LNCAP (cell line): ENCODE measurements at regions not wholly inside any gene's neighbourhood (a gene's known extent, or its start where the extent isn't known, plus 50 kb on each side); places are given as distances from the start of the nearest gene placed in this dataset.

ENCODE experiments used
- CTCF ChIP-seq: fragments of 450-650 bp; IDR thresholded peaks from 2 replicates; pipeline ENCODE4 v1.5.1; 2017; ENCODE audit warnings: mild to moderate bottlenecking

GRCh38 chr10:78251016-78251385, 217.3 kb downstream of the RPS24 start:
- TF ChIP-seq CTCF, result no peak

GRCh38 chr10:78252286-78252685, 218.6 kb downstream of the RPS24 start:
- TF ChIP-seq CTCF, result no peak

- TF ChIP-seq CTCF, result no peak
These were observed 219.6 kb downstream of the RPS24 start for GRCh38 chr10:78253063-78253853.

GRCh38 chr10:78254013-78254412, 220.3 kb downstream of the RPS24 start:
- no peak for TF ChIP-seq CTCF

- TF ChIP-seq CTCF, result no peak
These were observed 221.6 kb downstream of the RPS24 start for GRCh38 chr10:78255214-78255613.

GRCh38 chr10:78255796-78256638, 222.4 kb downstream of the RPS24 start:
- TF ChIP-seq CTCF, result no peak

- TF ChIP-seq CTCF, result no peak; the same call in 1 of the 2 replicates
These were observed 224.8 kb downstream of the RPS24 start for GRCh38 chr10:78258323-78259030.
